H54 (cell line): ENCODE measurements at regions not wholly inside any gene's neighbourhood (a gene's known extent, or its start where the extent isn't known, plus 50 kb on each side); places are given as distances from the start of the nearest gene placed in this dataset.

Source experiments
- DNase-seq: peaks from one replicate; pipeline ENCODE4 v3.0.0; 2011; ENCODE audit warnings: low spot score, mixed read lengths; ENCODE audit not compliant: insufficient read length
- FAIRE-seq: peaks from 3 replicates; lab custom pipeline; 2011; peaks lifted over from hg19 to GRCh38; lab: Jason Lieb, UNC
- POLR2A ChIP-seq: IDR thresholded peaks from 2 replicates; pipeline ENCODE4 v1.6.1; 2011; ENCODE audit warnings: low read depth, mild to moderate bottlenecking, low read length

DNA sequence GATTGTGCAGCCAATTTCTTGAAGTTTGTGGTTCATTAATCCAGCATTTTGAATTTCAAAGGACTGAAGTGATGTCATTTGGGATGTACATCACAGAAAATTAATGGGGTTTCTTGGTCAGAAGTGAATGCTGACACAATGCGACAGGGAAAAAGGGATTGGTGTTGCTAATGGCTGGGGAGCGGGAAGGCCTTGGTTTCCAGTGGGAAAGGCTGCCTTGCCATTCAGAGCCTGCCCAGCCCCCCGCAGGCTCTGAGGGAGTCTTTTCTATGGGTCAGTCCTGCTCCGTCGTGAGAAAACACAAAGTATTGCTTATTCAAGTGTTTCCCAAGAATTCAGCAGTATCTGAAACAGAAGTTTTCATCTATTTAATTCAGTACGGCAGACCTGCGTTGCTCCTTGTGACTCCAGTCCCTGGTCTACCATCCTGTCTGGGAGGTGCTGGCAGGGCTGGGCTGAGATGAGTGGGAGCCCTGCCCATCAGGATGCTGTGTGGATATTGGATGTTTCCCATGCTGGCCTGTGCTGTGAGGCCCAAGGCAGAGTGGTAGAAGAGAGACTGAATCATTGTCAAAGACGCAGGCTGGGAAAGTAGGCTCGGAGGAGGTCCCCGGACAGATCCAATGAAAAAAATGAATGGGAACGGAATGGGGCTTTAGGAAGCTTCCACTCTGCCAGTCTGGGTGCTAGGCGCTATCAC is 111.2 kb upstream of the KLHL25 start:
- FAIRE-seq (no peak), DNase-seq (no peak)
- TF ChIP-seq POLR2A: no peak

DNA sequence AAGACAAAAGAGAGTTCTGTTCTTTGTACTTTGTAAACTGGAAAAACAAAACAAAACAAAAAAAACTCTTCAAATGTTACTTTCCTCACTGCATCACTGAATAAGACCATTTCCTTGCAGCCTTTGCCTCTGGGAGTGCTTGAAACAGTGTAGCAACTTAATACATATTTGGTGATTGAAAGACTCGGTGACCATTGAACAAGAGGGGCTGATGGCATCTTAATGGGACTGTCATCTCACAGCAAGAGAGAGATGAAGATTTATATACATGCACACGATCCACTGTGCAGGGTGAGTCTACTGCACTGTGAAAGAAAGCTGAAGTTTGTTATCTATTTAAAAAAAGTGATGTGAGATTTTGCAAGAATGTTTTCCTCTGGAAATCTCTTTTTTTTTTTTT is 111.9 kb upstream of the KLHL25 start:
- no peak for DNase-seq
- no peak for TF ChIP-seq POLR2A
- no peak for FAIRE-seq

DNA sequence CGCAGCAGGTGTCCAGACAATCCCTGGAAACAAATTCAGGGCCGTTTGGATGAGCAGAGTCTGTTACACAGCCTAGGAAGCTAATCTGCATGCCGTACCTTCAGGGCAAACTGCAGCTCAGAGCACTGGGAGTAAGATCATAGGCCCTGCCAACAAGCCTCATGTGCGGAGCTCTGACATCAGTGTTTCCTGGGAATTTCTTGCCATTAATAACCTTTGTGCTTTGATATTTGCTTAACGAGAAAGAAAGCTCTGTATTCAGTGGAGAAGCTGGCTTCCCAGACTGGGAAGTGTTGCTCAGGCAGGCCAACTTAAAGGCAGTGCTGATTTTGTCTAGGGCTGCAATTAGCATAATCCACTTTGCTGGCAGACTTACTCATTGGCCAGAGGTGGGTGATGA is 116.1 kb upstream of the KLHL25 start:
- DNase-seq (no peak), FAIRE-seq (no peak)
- TF ChIP-seq POLR2A: no peak

DNA sequence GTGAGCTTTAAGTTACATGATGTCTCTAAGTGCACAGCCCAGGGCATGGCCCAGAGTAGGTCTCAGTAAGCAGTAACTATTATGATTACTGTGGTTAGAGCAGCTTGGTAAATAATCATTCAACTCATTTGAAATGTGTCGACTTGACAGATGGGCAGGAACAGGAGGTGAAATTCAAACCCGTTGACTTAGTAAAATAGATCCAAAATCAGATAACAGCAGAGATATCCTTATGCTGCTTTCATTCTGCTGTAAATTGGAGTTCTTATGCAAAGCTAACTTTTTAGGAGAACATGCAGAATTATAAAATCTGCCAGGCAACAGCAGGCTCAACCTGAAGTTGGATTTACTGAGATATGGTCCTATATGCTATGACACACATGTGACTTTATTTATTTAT is 118.7 kb upstream of the KLHL25 start:
- DNase-seq (no peak), FAIRE-seq (no peak)
- TF ChIP-seq POLR2A: no peak

DNA sequence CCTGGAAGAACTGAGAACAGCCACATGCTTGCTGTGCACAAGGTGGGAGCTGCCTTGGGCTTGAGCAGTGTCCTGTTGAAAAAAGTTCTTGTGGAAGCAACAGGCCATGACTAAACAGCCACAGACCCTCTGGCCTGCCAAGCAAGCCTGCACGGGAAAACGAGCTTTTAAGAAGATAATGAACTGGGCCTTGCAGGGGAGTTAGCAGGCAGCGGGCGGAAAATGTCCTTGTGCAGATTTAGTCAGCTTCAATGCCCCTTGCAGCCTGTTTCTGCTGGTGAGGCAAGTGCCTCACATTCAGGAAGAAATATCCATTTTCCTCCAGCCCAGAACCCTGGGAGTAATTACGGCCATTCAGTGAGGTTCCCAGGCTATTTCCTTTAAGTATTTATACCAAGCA is 126.2 kb upstream of the KLHL25 start:
- TF ChIP-seq POLR2A: no peak
- DNase-seq: no peak
- no peak for FAIRE-seq

DNA sequence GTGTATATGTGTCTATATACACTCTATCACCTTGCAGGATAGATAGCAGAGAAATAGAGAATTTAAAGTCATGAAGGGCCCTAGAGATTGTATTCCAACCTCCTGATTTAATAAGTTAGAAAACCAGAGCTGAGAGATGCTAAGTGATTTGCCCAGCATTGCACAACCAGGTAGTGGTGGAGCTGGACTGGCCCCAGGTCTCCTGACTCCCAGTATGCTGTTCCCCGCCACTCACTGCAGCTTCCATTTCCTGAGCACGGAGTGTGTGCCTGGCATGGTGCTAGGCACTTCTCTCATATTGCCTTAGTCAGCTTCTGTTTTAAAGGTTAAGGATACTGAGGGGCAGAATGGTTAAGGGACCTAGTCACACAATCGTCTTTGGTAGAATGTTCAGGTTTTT is 129.4 kb upstream of the KLHL25 start:
- DNase-seq: no peak
- no peak for FAIRE-seq
- no peak for TF ChIP-seq POLR2A

DNA sequence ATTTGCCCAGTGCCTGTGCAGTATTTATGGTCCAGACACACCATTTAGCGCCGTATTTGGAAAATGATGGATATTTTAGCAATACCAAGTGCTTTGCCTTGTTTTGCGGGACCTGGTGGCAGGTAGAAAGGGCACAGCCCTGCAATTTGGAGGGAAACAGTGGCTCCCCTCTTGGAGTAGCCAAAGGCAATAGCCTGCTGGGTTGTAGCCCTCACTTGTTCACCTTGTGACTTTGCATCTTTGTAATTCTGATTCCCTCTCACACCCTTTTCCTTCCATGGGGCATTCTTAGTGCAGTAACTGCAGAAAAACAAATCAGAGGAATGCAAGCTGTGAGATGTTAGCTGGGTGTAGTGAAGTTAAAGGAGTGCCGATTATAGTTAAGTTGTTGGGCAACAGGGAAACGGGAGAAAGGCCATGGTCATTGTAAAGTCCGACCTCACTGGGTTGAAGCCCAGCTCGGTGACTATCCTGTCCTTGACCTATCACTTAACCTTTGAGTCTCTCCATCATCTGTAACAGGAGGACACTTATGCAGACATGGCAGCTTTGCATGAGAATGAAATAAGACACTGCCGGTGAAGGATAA is 131.0 kb upstream of the KLHL25 start:
- DNase-seq (no peak), FAIRE-seq (no peak)
- TF ChIP-seq POLR2A: no peak

DNA sequence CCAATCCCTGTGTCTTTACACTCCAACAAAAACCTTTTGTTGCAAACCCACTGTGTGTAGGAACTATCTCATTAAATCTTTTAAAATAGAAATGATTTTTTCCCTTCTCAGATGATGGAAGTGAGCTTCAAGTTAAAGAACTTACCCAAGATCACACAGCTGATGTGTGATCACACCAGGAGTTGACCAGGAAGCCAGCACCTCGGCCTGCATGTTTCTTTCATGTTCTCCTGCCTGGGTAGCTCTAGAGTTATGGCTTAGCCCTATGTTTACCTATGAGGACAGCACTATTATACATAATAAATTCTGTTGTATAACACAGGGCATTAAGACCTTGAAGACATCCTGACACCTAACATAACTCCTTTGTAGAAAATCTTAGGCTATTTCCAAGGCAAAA is 132.1 kb upstream of the KLHL25 start:
- FAIRE-seq: no peak
- no peak for TF ChIP-seq POLR2A

DNA sequence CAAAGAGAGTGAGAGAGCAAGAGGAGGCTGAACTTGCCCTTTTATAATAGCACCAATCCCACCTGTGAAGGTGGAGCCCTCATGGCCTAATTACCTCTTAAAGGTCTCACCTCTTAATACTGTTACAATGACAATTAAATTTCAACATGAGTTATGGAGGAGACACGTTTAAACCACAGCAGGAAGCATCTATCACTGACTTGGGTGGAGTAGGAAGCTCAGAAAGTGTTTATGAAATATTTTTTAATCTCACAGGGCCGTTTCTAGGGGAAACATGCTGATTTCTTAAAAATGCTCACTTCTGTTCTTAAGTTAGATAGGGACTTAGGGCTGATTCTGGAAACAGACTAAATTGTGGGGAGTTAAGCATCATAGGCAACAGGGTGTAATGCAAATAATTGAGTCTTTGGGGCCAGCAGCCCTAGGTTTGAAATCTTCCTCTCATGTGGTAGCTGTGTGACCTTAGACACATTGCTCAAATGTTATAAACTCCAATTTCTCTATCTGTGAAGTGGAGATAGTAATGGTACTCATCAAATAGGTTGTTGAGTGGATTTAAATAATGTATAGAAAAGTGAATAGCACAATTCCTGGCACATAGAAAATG is 133.3 kb upstream of the KLHL25 start:
- FAIRE-seq (no peak), DNase-seq (no peak)
- no peak for TF ChIP-seq POLR2A

More for the DNA sequence above, 132.1 kb upstream of the KLHL25 start:
- no peak for DNase-seq

DNA sequence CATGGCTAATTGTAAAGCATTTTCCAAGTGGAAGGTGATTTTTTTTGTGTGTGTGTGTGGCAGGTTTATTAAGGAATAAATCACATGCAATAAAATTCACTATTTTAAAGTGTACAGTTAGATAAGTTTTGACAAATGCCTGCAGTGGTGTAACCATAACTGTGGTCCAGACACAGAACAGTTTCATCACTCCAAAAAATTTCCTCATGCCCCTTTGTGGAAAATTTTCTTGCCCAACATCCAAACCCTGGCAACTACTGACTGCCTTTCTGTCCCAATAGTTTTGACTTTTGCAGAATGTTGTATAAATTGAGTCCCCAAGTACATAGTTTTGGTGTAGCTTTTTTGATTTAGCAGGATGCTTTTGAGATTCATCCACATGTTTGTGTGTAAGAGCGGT is 135.1 kb upstream of the KLHL25 start:
- FAIRE-seq: no peak
- no peak for TF ChIP-seq POLR2A

DNA sequence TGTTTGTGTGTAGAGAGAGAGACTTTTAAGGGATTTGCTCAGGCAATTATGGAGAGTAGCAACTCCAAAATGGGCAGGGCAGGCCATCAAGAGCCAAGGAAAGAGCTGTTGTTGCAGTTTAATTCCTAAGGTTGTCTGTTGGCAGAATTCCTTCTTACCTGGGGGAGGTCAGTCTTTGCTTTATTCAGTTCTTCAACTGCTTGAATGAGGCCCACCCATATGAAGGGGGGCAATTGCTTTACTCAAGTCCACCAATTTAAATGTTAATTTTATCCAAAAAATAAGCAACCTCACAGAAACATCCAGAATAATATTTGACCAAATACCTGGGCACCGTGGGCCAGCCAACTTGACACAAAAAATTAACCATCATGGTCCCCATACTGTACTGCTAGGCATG is 137.7 kb upstream of the KLHL25 start:
- FAIRE-seq (no peak), DNase-seq (no peak)
- no peak for TF ChIP-seq POLR2A

More for the DNA sequence above, 135.1 kb upstream of the KLHL25 start:
- DNase-seq: no peak

DNA sequence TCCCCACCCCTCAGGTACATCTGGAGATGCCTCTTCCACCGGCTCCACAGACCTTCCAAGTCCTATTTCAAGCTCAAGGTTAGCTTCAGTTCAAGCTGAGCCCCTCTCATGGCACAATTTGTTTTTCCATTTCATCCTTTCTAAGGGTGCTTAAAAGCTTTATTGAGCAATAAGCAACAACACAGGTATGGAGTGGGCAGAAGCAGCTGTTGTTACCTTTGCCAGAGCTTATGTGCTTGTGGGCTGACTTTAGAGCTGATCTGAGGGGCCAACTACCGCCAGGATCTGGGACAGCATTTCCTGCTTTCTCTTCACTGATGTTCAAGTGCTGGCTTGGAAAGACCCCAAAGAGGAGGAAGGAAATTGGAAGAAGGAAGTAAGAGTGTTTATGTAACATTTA is 140.0 kb upstream of the KLHL25 start:
- DNase-seq: no peak
- no peak for TF ChIP-seq POLR2A
- FAIRE-seq: no peak

DNA sequence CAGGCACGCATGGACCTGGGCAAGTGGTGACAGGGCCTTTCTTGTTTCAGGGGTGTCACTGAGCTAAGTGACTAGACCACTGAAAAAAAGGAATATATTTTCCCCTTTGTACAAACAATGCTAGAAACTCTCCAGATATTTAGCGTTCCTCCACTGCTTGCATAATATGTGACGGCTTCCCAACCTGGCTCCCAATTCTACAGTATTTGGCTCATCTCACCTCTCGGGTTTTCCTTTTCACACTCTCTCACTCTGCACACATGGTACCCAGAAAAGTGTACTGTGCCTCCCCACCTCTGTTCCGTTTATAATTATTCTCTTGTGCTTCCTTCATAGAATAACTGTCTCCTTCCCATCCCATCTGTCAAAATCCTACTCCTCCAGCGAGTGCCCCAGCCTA is 140.5 kb upstream of the KLHL25 start:
- DNase-seq: no peak
- FAIRE-seq: no peak
- no peak for TF ChIP-seq POLR2A

DNA sequence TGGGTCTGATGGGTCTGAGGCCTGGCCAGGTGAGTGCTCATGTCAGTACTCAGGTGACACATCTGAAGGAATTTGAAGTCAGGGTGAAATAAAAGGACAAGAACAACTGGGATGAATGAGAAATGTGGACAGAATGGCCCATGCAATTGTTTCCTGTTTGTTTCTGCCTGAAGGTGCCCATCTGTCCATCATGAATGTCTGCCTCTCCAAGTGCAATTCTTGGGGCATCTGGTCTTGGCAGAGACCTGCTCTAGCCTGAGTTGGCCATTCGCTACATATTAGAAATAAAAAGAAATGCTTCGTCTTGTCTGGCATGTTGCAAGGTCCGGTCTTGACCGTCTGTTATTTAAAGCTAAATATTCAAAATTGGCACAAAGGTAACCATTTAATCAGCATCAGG is 142.0 kb upstream of the AGBL1 start:
- no peak for FAIRE-seq
- TF ChIP-seq POLR2A: no peak
- DNase-seq: no peak
